A549 (cell line): ENCODE measurements at regions not wholly inside any gene's neighbourhood (a gene's known extent, or its start where the extent isn't known, plus 50 kb on each side); places are given as distances from the start of the nearest gene placed in this dataset.

Experiments used
- CTCF ChIP-seq: fragments of >200 bp; sonication (Bioruptor Twin); formaldehyde crosslinking; IDR thresholded peaks from 3 replicates; pipeline ENCODE4 v1.5.1; 2016
- HOXA7 ChIP-seq: fragments of 250-450 bp; sonication (Bioruptor Pico); IDR thresholded peaks from 2 replicates; pipeline ENCODE4 v1.5.0; 2020; ENCODE audit warnings: mild to moderate bottlenecking, moderate library complexity
- NPAS2 ChIP-seq: fragments of 250-450 bp; sonication (Bioruptor Pico); IDR thresholded peaks from 2 replicates; pipeline ENCODE4 v1.8.0; 2022; ENCODE audit warnings: mild to moderate bottlenecking, moderate library complexity, borderline replicate concordance
- POLR2A ChIP-seq: IDR thresholded peaks from 2 replicates; pipeline ENCODE4 v1.6.1; 2012; ENCODE audit warnings: mild to moderate bottlenecking, low read length
- RAD21 ChIP-seq, 2 experiments: fragments of >200 bp in 1 of 2; sonication (Bioruptor Twin) in 1 of 2; formaldehyde crosslinking in 1 of 2; IDR thresholded peaks in 1 of 2; conservative IDR thresholded peaks in 1 of 2; 2 replicates in 1 of 2; 3 replicates in 1 of 2; pipeline ENCODE4 v1.6.1; 2012 to 2018; ENCODE audit warnings: inconsistent platforms in 1 of 2

GRCh38 chr5:97608501-97608900 lies 425.5 kb upstream of the RIOK2 start:
- TF ChIP-seq RAD21 (conservative IDR thresholded peaks at IDR 0.05 in 1 of 2, IDR thresholded peaks at IDR 0.05 in 1 of 2) (no peak), HOXA7 (CRISPR knock-in tag) (no peak), NPAS2 (CRISPR knock-in tag) (no peak), POLR2A (no peak), CTCF (no peak)
